HepG2 (cell line): ENCODE measurements at regions not wholly inside any gene's neighbourhood (a gene's known extent, or its start where the extent isn't known, plus 50 kb on each side); places are given as distances from the start of the nearest gene placed in this dataset.

Experiments used
- DMAP1 ChIP-seq: IDR thresholded peaks from 2 replicates; pipeline ENCODE4 v1.6.1; 2016
- E2F1 ChIP-seq: sonication (generic); formaldehyde crosslinking; IDR thresholded peaks from 2 replicates; pipeline ENCODE4 v1.5.0; 2020; ENCODE audit warnings: missing genetic modification reagents
- ERF ChIP-seq: IDR thresholded peaks from 2 replicates; pipeline ENCODE4 v1.6.1; 2018; ENCODE audit warnings: missing biosample characterization, missing genetic modification reagents
- ESRRA ChIP-seq: sonication (generic); formaldehyde crosslinking; IDR thresholded peaks from 2 replicates; pipeline ENCODE4 v1.5.1; 2020; ENCODE audit warnings: mild to moderate bottlenecking, low read depth, missing genetic modification reagents
- FOXO1 ChIP-seq: sonication (generic); formaldehyde crosslinking; IDR thresholded peaks from 2 replicates; pipeline ENCODE4 v1.4.0; 2020; ENCODE audit warnings: missing genetic modification reagents
- GABPB1 ChIP-seq: IDR thresholded peaks from 2 replicates; pipeline ENCODE4 v1.6.1; 2016; ENCODE audit warnings: mild to moderate bottlenecking, missing genetic modification reagents, moderate library complexity, missing compliant biosample characterization
- GATAD2A ChIP-seq: IDR thresholded peaks from 2 replicates; pipeline ENCODE4 v1.6.1; 2016
- GMEB1 ChIP-seq: sonication (generic); formaldehyde crosslinking; IDR thresholded peaks from 2 replicates; pipeline ENCODE4 v1.5.1; 2020; ENCODE audit warnings: missing genetic modification reagents, mild to moderate bottlenecking, borderline replicate concordance
- HBP1 ChIP-seq: IDR thresholded peaks from 2 replicates; pipeline ENCODE4 v1.6.1; 2016; ENCODE audit warnings: low read depth, control low read depth
- HIC2 ChIP-seq: sonication (generic); formaldehyde crosslinking; IDR thresholded peaks from 2 replicates; pipeline ENCODE4 v1.9.0; 2022; ENCODE audit warnings: low read depth, missing genetic modification reagents
- HNRNPL ChIP-seq: fragments of 200-400 bp; formaldehyde crosslinking; IDR thresholded peaks from 2 replicates; pipeline ENCODE4 v1.6.1; 2017; ENCODE audit warnings: mild to moderate bottlenecking, low read depth, low read length
- IRF9 ChIP-seq: sonication (generic); formaldehyde crosslinking; IDR thresholded peaks from 2 replicates; pipeline ENCODE4 v1.8.0; 2022; ENCODE audit warnings: missing genetic modification reagents, mild to moderate bottlenecking, borderline replicate concordance
- KDM1A ChIP-seq: IDR thresholded peaks from 2 replicates; pipeline ENCODE4 v1.6.1; 2016; ENCODE audit warnings: missing compliant biosample characterization
- POLR2AphosphoS5 ChIP-seq: IDR thresholded peaks from 2 replicates; pipeline ENCODE4 v1.6.1; 2012; ENCODE audit warnings: low read depth, low read length
- RARA ChIP-seq: IDR thresholded peaks from 2 replicates; pipeline ENCODE4 v1.6.1; 2016; ENCODE audit warnings: missing genetic modification reagents, missing compliant biosample characterization
- TEAD3 ChIP-seq: optimal IDR thresholded peaks from 2 replicates; pipeline ENCODE3; 2016; ENCODE audit warnings: borderline replicate concordance
- THAP11 ChIP-seq: IDR thresholded peaks from 2 replicates; pipeline ENCODE4 v1.6.1; 2016; ENCODE audit warnings: missing biosample characterization, missing genetic modification reagents
- ZFP36L1 ChIP-seq: sonication (generic); formaldehyde crosslinking; IDR thresholded peaks from 2 replicates; pipeline ENCODE4 v1.8.0; 2022; ENCODE audit warnings: mild to moderate bottlenecking, missing genetic modification reagents, moderate library complexity
- ZNF501 ChIP-seq: sonication (generic); formaldehyde crosslinking; IDR thresholded peaks from 2 replicates; pipeline ENCODE4 v1.5.1; 2020; ENCODE audit warnings: mild to moderate bottlenecking, moderate library complexity, missing genetic modification reagents
- ZNF558 ChIP-seq: sonication (generic); formaldehyde crosslinking; IDR thresholded peaks from 2 replicates; pipeline ENCODE4 v1.9.0; 2022; ENCODE audit warnings: mild to moderate bottlenecking, missing genetic modification reagents, borderline replicate concordance
- ZNF772 ChIP-seq: sonication (generic); formaldehyde crosslinking; IDR thresholded peaks from 2 replicates; pipeline ENCODE4 v1.5.0; 2020; ENCODE audit warnings: mild to moderate bottlenecking, missing genetic modification reagents
- ZSCAN31 ChIP-seq: sonication (generic); formaldehyde crosslinking; IDR thresholded peaks from 2 replicates; pipeline ENCODE4 v1.5.0; 2020; ENCODE audit warnings: low read depth, mild to moderate bottlenecking, missing genetic modification reagents

- TF ChIP-seq ZSCAN31 (CRISPR knock-in tag): peak; percentile 54; the same call in 1 of the 2 replicates
- TF ChIP-seq HNRNPL: 0 out of 2 replicates have a peak, but pooled peaks have one; percentile 19
- TF ChIP-seq ERF: peak; percentile 45; the same call in 1 of the 2 replicates
- peak; percentile 21; the same call in 1 of the 2 replicates for TF ChIP-seq KDM1A (CRISPR knock-in tag)
- 0 out of 2 replicates have a peak, but pooled peaks have one; percentile 19 for TF ChIP-seq HBP1 (CRISPR knock-in tag)
- peak; percentile 65; the same call in 1 of the 2 replicates for TF ChIP-seq E2F1 (CRISPR knock-in tag)
- TF ChIP-seq FOXO1: peak; percentile 57
- peak; percentile 97 for TF ChIP-seq GABPB1 (CRISPR knock-in tag)
- TF ChIP-seq DMAP1 (CRISPR knock-in tag): peak; percentile 80
- TF ChIP-seq TEAD3 (CRISPR knock-in tag): peak; percentile 41
- 0 out of 2 replicates have a peak, but pooled peaks have one; percentile 52 for TF ChIP-seq ZNF558 (CRISPR knock-in tag)
- peak; percentile 44 for TF ChIP-seq IRF9 (CRISPR knock-in tag)
- TF ChIP-seq HIC2: peak; percentile 16; the same call in 1 of the 2 replicates
- TF ChIP-seq ZFP36L1 (CRISPR knock-in tag): 0 out of 2 replicates have a peak, but pooled peaks have one; percentile 45
- peak; percentile 40; the same call in 1 of the 2 replicates for TF ChIP-seq ZNF501
- 0 out of 2 replicates have a peak, but pooled peaks have one; percentile 7 for TF ChIP-seq GATAD2A
- TF ChIP-seq RARA (CRISPR knock-in tag): 0 out of 2 replicates have a peak, but pooled peaks have one; percentile 10
- peak; percentile 33; the same call in 1 of the 2 replicates for TF ChIP-seq ZNF772 (CRISPR knock-in tag)
- TF ChIP-seq ESRRA (CRISPR knock-in tag): peak; percentile 88; the same call in 1 of the 2 replicates
- TF ChIP-seq GMEB1 (CRISPR knock-in tag): peak; percentile 79
- TF ChIP-seq POLR2AphosphoS5: peak; percentile 77
- peak; percentile 98 for TF ChIP-seq THAP11 (CRISPR knock-in tag)
These were observed 1419.1 kb downstream of the UQCRFS1 start (continued) for GRCh38 chr19:27793644-27794493.
